IMR-90 (cell line): ENCODE measurements at regions not wholly inside any gene's neighbourhood (a gene's known extent, or its start where the extent isn't known, plus 50 kb on each side); places are given as distances from the start of the nearest gene placed in this dataset.

Experiments
- ATAC-seq: fragments of 200-7000 bp; cut with Tn5 transposase; 2 replicates; pipeline ENCODE4 v1.9.1; 2020; ENCODE audit warnings: low read depth, mild to moderate bottlenecking, moderate library complexity
- BruUV-seq: library from RNA; stranded (reverse); fragments of 400-500 nt; replicated peaks from 2 replicates; lab custom pipeline; 2021; lab: Mats Ljungman, UMichigan
- CTCF ChIA-PET: fragments of 300-600 bp; formaldehyde crosslinking; extraction: SDS; loops from one replicate; lab custom pipeline; 2021; ENCODE audit warnings: antibody characterized with exemption; lab: Yijun Ruan, JAX
- POLR2A ChIA-PET: fragments of 300-600 bp; sonication (Branson Sonifier 250); formaldehyde crosslinking; loops from one replicate; lab custom pipeline; 2022; ENCODE audit warnings: antibody characterized with exemption; ENCODE audit not compliant: unreplicated experiment; lab: Charles Lee
- DNase-seq: peaks from one replicate; pipeline ENCODE4 v3.0.0; 2013
- H2AFZ ChIP-seq: replicated peaks from 2 replicates; pipeline ENCODE3; 2013; ENCODE audit warnings: low read length, mild to moderate bottlenecking; ENCODE audit not compliant: poor library complexity
- H2AK5ac ChIP-seq: 2 replicates; pipeline ENCODE4 v1.6.1; 2013; ENCODE audit warnings: low read depth, low read length, inconsistent platforms
- H2AK9ac ChIP-seq: replicated peaks from 2 replicates; pipeline ENCODE3; 2013; ENCODE audit warnings: mild to moderate bottlenecking, low read depth, low read length, moderate library complexity; ENCODE audit not compliant: poor library complexity
- H2BK120ac ChIP-seq: 2 replicates; pipeline ENCODE4 v1.6.1; 2013; ENCODE audit warnings: low read depth, low read length, inconsistent platforms
- H2BK15ac ChIP-seq: 3 replicates; pipeline ENCODE4 v1.6.1; 2013; ENCODE audit warnings: low read depth, low read length, inconsistent platforms
- H2BK20ac ChIP-seq: 2 replicates; pipeline ENCODE4 v1.6.1; 2013; ENCODE audit warnings: low read depth, mild to moderate bottlenecking, inconsistent platforms, low read length, moderate library complexity
- H2BK5ac ChIP-seq: 2 replicates; pipeline ENCODE4 v1.6.1; 2013; ENCODE audit warnings: mild to moderate bottlenecking, low read depth, low read length, inconsistent platforms; ENCODE audit not compliant: poor library complexity, severe bottlenecking
- H3K14ac ChIP-seq: replicated peaks from 2 replicates; pipeline ENCODE4 v1.6.1; 2013; ENCODE audit warnings: low read depth, low read length, inconsistent platforms
- H3K18ac ChIP-seq: 2 replicates; pipeline ENCODE4 v1.6.1; 2013; ENCODE audit warnings: low read depth, low read length, control low read depth
- H3K23ac ChIP-seq: 2 replicates; pipeline ENCODE4 v1.6.1; 2013; ENCODE audit warnings: low read depth, low read length, inconsistent platforms
- H3K27ac ChIP-seq: 2 replicates; pipeline ENCODE4 v1.5.1; 2013; ENCODE audit warnings: mild to moderate bottlenecking, control low read depth, low read length; ENCODE audit not compliant: insufficient read depth
- H3K27me3 ChIP-seq: 2 replicates; pipeline ENCODE4 v1.6.1; 2013; ENCODE audit warnings: low read length; ENCODE audit not compliant: control insufficient read depth, insufficient read depth
- H3K36me3 ChIP-seq: 2 replicates; pipeline ENCODE4 v1.6.1; 2013; ENCODE audit warnings: low read length, mixed read lengths; ENCODE audit not compliant: control insufficient read depth, insufficient read depth
- H3K4ac ChIP-seq: 2 replicates; pipeline ENCODE4 v1.6.1; 2013; ENCODE audit warnings: low read depth, low read length, inconsistent platforms
- H3K4me1 ChIP-seq: 2 replicates; pipeline ENCODE4 v1.6.1; 2013; ENCODE audit warnings: low read length, mixed read lengths; ENCODE audit not compliant: control insufficient read depth, insufficient read depth
- H3K4me2 ChIP-seq: 2 replicates; pipeline ENCODE4 v1.6.1; 2013; ENCODE audit warnings: low read depth, mild to moderate bottlenecking, control low read depth, low read length, moderate library complexity
- H3K4me3 ChIP-seq: 2 replicates; pipeline ENCODE4 v1.5.1; 2013; ENCODE audit warnings: low read depth, mild to moderate bottlenecking, control low read depth, low read length, moderate library complexity; ENCODE audit not compliant: insufficient read depth
- H3K56ac ChIP-seq: 2 replicates; pipeline ENCODE4 v1.6.1; 2013; ENCODE audit warnings: low read length, inconsistent platforms; ENCODE audit not compliant: insufficient read depth; ENCODE audit errors: extremely low read depth
- H3K79me1 ChIP-seq, 2 experiments: 2 replicates each; pipeline ENCODE4 v1.6.1; 2013; ENCODE audit warnings: low read length in 2 of 2, inconsistent platforms in 1 of 2, low read depth in 1 of 2
- H3K9ac ChIP-seq: 2 replicates; pipeline ENCODE4 v1.6.1; 2013; ENCODE audit warnings: low read depth, low read length, control low read depth
- H3K9me1 ChIP-seq: 2 replicates; pipeline ENCODE4 v1.6.1; 2013; ENCODE audit warnings: low read length, inconsistent platforms; ENCODE audit not compliant: insufficient read depth
- H3K9me3 ChIP-seq: 2 replicates; pipeline ENCODE4 v1.6.1; 2013; ENCODE audit warnings: low read length; ENCODE audit not compliant: control insufficient read depth, insufficient read depth
- H4K20me1 ChIP-seq: 2 replicates; pipeline ENCODE4 v1.6.1; 2013; ENCODE audit warnings: low read length, inconsistent platforms; ENCODE audit not compliant: insufficient read depth
- H4K5ac ChIP-seq: 2 replicates; pipeline ENCODE4 v1.6.1; 2013; ENCODE audit warnings: mild to moderate bottlenecking, low read depth, low read length, control low read depth
- H4K8ac ChIP-seq, 2 experiments: 2 replicates each; pipeline ENCODE4 v1.6.1; 2013; ENCODE audit warnings: low read depth in 2 of 2, low read length in 2 of 2, control low read depth in 1 of 2, inconsistent platforms in 1 of 2
- H4K91ac ChIP-seq: 2 replicates; pipeline ENCODE4 v1.6.1; 2013; ENCODE audit warnings: low read depth, low read length, inconsistent platforms; ENCODE audit not compliant: insufficient read depth
- BHLHE40 ChIP-seq: fragments of 150-350 bp; IDR thresholded peaks from 2 replicates; pipeline ENCODE4 v1.6.1; 2016; ENCODE audit warnings: mild to moderate bottlenecking, low read depth, low read length
- FOS ChIP-seq: fragments of 150-350 bp; IDR thresholded peaks from 2 replicates; pipeline ENCODE4 v1.6.1; 2016; ENCODE audit warnings: low read depth, low read length
- MXI1 ChIP-seq: IDR thresholded peaks from 2 replicates; pipeline ENCODE4 v1.6.1; 2012; ENCODE audit warnings: low read depth, mild to moderate bottlenecking, low read length, moderate library complexity, borderline replicate concordance
- NFE2L2 ChIP-seq: fragments of 150-350 bp; IDR thresholded peaks from 2 replicates; pipeline ENCODE4 v1.6.1; 2016; ENCODE audit warnings: low read depth, mild to moderate bottlenecking, low read length
- POLR2A ChIP-seq: IDR thresholded peaks from 2 replicates; pipeline ENCODE4 v1.6.1; 2012; ENCODE audit warnings: mild to moderate bottlenecking, low read depth, low read length
- RFX5 ChIP-seq: IDR thresholded peaks from 2 replicates; pipeline ENCODE4 v1.8.0; 2012; ENCODE audit warnings: low read depth, mild to moderate bottlenecking, low read length, moderate library complexity
- SMC3 ChIP-seq: fragments of 150-350 bp; IDR thresholded peaks from 2 replicates; pipeline ENCODE4 v1.6.1; 2016; ENCODE audit warnings: low read depth, mild to moderate bottlenecking, antibody characterized with exemption, low read length, moderate library complexity
- USF2 ChIP-seq: fragments of 150-350 bp; IDR thresholded peaks from 2 replicates; pipeline ENCODE4 v1.6.1; 2017; ENCODE audit warnings: mild to moderate bottlenecking, antibody characterized with exemption, low read length, low read depth
- WGBS, 2 experiments: methylation state at CpG; one replicate each; pipeline versions ENCODE4 v1.1.5 to v1.1.7; 2013; ENCODE audit warnings: missing lambda C conversion rate in 2 of 2; ENCODE audit not compliant: insufficient read length in 1 of 2; ENCODE audit errors: extremely low coverage in 2 of 2; 5-methylcytosine and 5-hydroxymethylcytosine counted together
- dilution Hi-C: fragments of 300-500 bp; cut with HindIII; formaldehyde crosslinking; loops from one replicate; pipeline ENCODE4 v1.14.3; 2018; ENCODE audit warnings: low sequenced_read_pairs; ENCODE audit not compliant: unreplicated experiment
- in situ Hi-C: fragments of 300-500 bp; cut with MboI; formaldehyde crosslinking; loops from 3 replicates; pipeline ENCODE4 v1.14.3; 2019; ENCODE audit warnings: low sequenced_read_pairs, inconsistent platforms, mixed read lengths
- intact Hi-C: fragments of 100-400 bp; cut with micrococcal nuclease; formaldehyde crosslinking; loops from 2 replicates; pipeline ENCODE4 v1.10.0; 2022

- Histone ChIP-seq H2BK5ac (no peak overlapping the region), H3K4me1 (no peaks in the 10 kb centered on the region), H3K4ac (no peak overlapping the region), H3K27ac (no peak overlapping the region), H4K91ac (no peak overlapping the region), H3K4me3 (no peak overlapping the region), H2AK5ac (no peak overlapping the region), H3K9me1 (no peaks in the 10 kb centered on the region), H3K56ac (no peak overlapping the region), H3K27me3 (no peaks in the 10 kb centered on the region), H2AFZ (no peak overlapping the region), H3K9ac (no peak overlapping the region), H3K18ac (no peak overlapping the region), H4K20me1 (no peaks in the 10 kb centered on the region), H2BK15ac (no peak overlapping the region), H3K9me3 (0 out of 2 replicates have a peak, but pooled peaks cover 4% of the 10 kb centered on the region), H3K23ac (no peak overlapping the region), H3K36me3 (no peaks in the 10 kb centered on the region), H3K14ac (no peak overlapping the region), H4K8ac (no peak overlapping the region), H2BK20ac (no peak overlapping the region), H2AK9ac (no peak overlapping the region), H3K4me2 (no peak overlapping the region), H2BK120ac (no peak overlapping the region), H4K5ac (no peak overlapping the region), H3K79me1 (no peaks in the 10 kb centered on the region)
- dilution Hi-C loops (no loop called here), intact Hi-C loops (no loop called here), in situ Hi-C loops (no loop called here)
- no peak for ATAC-seq
- TF ChIP-seq FOS: no peak
- no peak for TF ChIP-seq MXI1
- TF ChIP-seq RFX5: no peak
- TF ChIP-seq POLR2A: no peak
- no peak for TF ChIP-seq NFE2L2
- no peak for TF ChIP-seq BHLHE40
- TF ChIP-seq USF2: no peak
- TF ChIP-seq SMC3: no peak
- CTCF ChIA-PET: no interaction called here
- BruUV-seq: no TSS peak
- POLR2A ChIA-PET: no interaction called here
- no peak for DNase-seq
- WGBS, 2 experiments: 45% methylated on average over 2 of the region's 9 CpGs; no CpG with 5 or more reads in 1 of the 2 experiments
These were observed 1594.2 kb upstream of the CDH9 start for GRCh38 chr5:28632607-28633006.
